ENCODE measurements at regions not wholly inside any gene's neighbourhood (a gene's known extent, or its start where the extent isn't known, plus 50 kb on each side); places are given as distances from the start of the nearest gene placed in this dataset.
"Not testable (repeated sequence)": the region's sequence is repeated elsewhere in the genome, so short reads cannot be mapped to it uniquely, and the experiment has no call there.

DNA sequence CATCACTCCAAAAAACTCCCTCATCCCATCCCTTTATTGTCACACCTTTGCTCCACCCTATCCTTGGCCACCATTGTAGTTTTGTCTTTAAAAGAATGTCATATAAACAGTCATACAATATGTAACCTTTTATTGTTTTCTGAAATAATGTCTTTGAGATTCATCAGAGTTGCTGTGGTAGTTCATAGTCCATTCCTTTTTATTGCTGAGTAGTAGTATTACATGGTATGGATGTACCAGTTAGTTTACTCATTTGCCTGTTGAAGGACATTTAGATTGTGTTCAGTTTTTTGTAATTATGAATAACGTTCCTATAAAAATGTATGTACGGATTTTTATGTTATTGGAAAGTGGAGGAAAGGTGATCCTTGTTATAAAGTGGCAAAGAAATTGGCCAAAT, 171.8 kb upstream of the GCFC2 start:
- no peak for TF ChIP-seq CSRNP3 (CRISPR knock-in tag; IDR thresholded peaks at IDR 0.05)
- TF ChIP-seq TCF4 (CRISPR knock-in tag; IDR thresholded peaks at IDR 0.05; ENCODE audit: borderline replicate concordance) = no peak
- TF ChIP-seq ZNF70 (CRISPR knock-in tag; IDR thresholded peaks at IDR 0.05) = no peak
- no peak for TF ChIP-seq ARNTL (CRISPR knock-in tag; IDR thresholded peaks at IDR 0.05; ENCODE audit: borderline replicate concordance, low read depth)
- TF ChIP-seq CREB5 (CRISPR knock-in tag; IDR thresholded peaks at IDR 0.05; ENCODE audit: low read depth) = no peak
- TF ChIP-seq PPARA (CRISPR knock-in tag; IDR thresholded peaks at IDR 0.05; ENCODE audit: borderline replicate concordance) = no peak
- TF ChIP-seq ESRRG (CRISPR knock-in tag; IDR thresholded peaks at IDR 0.05) = no peak
- TF ChIP-seq ZNF565 (CRISPR knock-in tag; conservative IDR thresholded peaks at IDR 0.05; ENCODE audit: low read depth) = no peak
- no peak for TF ChIP-seq GLIS3 (CRISPR knock-in tag; IDR thresholded peaks at IDR 0.05)
- TF ChIP-seq ISL1 (CRISPR knock-in tag; IDR thresholded peaks at IDR 0.05) = no peak
- no peak for TF ChIP-seq SNAI2 (CRISPR knock-in tag; IDR thresholded peaks at IDR 0.05)
- no peak for TF ChIP-seq CSDC2 (CRISPR knock-in tag; IDR thresholded peaks at IDR 0.05)
- TF ChIP-seq ZFP30 (CRISPR knock-in tag; IDR thresholded peaks at IDR 0.05) = no peak
- no peak for TF ChIP-seq TSHZ2 (CRISPR knock-in tag; IDR thresholded peaks at IDR 0.05)
- TF ChIP-seq ZFP3 (CRISPR knock-in tag; IDR thresholded peaks at IDR 0.05) = no peak
- no peak for TF ChIP-seq TOX (CRISPR knock-in tag; IDR thresholded peaks at IDR 0.05; ENCODE audit: borderline replicate concordance)
- TF ChIP-seq, protein P1, sequence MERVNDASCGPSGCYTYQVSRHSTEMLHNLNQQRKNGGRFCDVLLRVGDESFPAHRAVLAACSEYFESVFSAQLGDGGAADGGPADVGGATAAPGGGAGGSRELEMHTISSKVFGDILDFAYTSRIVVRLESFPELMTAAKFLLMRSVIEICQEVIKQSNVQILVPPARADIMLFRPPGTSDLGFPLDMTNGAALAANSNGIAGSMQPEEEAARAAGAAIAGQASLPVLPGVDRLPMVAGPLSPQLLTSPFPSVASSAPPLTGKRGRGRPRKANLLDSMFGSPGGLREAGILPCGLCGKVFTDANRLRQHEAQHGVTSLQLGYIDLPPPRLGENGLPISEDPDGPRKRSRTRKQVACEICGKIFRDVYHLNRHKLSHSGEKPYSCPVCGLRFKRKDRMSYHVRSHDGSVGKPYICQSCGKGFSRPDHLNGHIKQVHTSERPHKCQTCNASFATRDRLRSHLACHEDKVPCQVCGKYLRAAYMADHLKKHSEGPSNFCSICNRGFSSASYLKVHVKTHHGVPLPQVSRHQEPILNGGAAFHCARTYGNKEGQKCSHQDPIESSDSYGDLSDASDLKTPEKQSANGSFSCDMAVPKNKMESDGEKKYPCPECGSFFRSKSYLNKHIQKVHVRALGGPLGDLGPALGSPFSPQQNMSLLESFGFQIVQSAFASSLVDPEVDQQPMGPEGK (CRISPR knock-in tag; IDR thresholded peaks at IDR 0.05; ENCODE audit: borderline replicate concordance) = no peak
- no peak for TF ChIP-seq RARB (CRISPR knock-in tag; IDR thresholded peaks at IDR 0.05)
- TF ChIP-seq, protein P2, sequence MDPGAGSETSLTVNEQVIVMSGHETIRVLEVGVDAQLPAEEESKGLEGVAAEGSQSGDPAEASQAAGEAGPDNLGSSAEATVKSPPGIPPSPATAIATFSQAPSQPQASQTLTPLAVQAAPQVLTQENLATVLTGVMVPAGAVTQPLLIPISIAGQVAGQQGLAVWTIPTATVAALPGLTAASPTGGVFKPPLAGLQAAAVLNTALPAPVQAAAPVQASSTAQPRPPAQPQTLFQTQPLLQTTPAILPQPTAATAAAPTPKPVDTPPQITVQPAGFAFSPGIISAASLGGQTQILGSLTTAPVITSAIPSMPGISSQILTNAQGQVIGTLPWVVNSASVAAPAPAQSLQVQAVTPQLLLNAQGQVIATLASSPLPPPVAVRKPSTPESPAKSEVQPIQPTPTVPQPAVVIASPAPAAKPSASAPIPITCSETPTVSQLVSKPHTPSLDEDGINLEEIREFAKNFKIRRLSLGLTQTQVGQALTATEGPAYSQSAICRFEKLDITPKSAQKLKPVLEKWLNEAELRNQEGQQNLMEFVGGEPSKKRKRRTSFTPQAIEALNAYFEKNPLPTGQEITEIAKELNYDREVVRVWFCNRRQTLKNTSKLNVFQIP (CRISPR knock-in tag; IDR thresholded peaks at IDR 0.05; ENCODE audit: borderline replicate concordance, low read depth) = no peak
- TF ChIP-seq ZC3H10 (CRISPR knock-in tag; IDR thresholded peaks at IDR 0.05) = no peak
- no peak for ATAC-seq

GRCh38 chr2:75875606-75876005, 164.9 kb upstream of the GCFC2 start:
- not testable (repeated sequence) for ATAC-seq

DNA sequence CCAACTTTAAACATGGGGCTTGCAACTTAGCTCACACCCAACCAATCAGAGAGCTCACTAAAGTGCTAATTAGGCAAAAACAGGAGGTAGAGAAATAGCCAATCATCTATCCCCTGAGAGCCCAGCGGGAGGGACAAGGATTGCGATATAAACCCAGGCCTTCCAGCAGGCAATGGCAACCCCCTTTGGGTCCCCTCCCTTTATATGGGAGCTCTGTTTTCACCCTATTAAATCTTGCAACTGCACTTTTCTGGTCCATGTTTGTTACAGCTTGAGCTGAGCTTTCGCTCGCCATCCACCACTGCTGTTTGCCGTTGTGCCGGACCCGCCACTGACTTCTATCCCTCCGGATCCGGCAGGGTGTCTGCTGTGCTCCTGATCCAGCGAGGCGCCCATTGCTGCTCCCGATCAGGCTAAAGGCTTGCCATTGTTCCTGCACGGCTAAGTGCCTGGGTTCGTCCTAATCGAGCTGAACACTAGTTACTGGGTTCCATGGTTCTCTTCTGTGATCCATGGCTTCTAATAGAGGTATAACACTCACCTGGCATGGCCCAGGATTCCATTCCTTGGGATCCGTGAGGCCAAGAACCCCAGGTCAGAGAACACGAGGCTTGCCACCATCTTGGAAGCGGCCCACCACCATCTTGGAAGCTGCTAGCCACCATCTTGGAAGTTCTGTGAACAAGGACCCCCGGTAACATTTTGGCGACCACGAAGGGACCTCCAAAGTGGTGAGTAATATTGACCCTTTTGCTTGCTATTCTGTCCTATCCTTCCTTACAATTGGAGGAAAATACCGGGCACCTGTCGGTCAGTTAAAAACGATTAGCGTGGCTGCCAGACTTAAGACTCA, 161.3 kb upstream of the GCFC2 start:
- not testable (repeated sequence) for ATAC-seq

All from SK-N-SH treated with all-trans-retinoic acid at 6 μM for 48 hours (cell line).